GM12891 (cell line): ENCODE measurements at regions not wholly inside any gene's neighbourhood (a gene's known extent, or its start where the extent isn't known, plus 50 kb on each side); places are given as distances from the start of the nearest gene placed in this dataset.

Source experiments
- POLR2A ChIP-seq: IDR thresholded peaks from 2 replicates; pipeline ENCODE4 v1.6.1; 2011; ENCODE audit warnings: low read depth, low read length, control low read depth
- POLR2AphosphoS5 ChIP-seq: IDR thresholded peaks from 2 replicates; pipeline ENCODE4 v1.6.1; 2011; ENCODE audit warnings: low read depth, low read length, control low read depth
- TAF1 ChIP-seq: IDR thresholded peaks from 2 replicates; pipeline ENCODE4 v1.6.1; 2011; ENCODE audit warnings: low read depth, low read length, control low read depth

DNA sequence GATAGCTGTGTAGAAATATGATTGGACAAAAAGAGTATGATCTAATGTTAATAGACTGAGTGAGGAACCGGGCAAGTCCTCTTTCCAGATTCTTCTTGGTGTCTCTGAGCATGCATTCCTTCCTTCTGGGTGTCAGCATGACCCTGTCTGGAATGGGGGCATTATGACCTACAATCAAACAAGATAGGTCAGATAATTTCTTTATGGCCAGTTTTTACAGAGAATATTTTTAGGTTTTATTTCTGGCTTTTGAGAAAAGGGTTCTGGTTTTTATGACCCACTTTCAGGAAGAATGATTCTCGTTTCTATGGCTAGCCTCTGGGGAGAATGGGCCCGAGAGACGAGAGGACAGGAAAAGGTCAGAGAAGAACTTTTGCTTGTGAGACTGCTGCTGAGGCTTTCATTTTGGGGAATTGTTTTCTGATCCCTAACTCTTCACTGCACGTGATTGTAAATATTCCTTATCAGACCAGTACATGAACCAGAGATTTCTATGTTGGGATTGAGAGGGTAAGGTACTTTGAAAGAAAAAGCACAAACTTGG lies 383.8 kb downstream of the AASDHPPT start:
- TF ChIP-seq POLR2AphosphoS5: no peak
- TF ChIP-seq TAF1: no peak
- no peak for TF ChIP-seq POLR2A
